ENCODE measurements at regions not wholly inside any gene's neighbourhood (a gene's known extent, or its start where the extent isn't known, plus 50 kb on each side); places are given as distances from the start of the nearest gene placed in this dataset.
"Not testable (repeated sequence)": the region's sequence is repeated elsewhere in the genome, so short reads cannot be mapped to it uniquely, and the experiment has no call there.

GRCh38 chr9:13911473-13911872 lies 402.5 kb downstream of the NFIB start:
- DNase-seq (ENCODE audit: low read depth in 1 of 2, low spot score in 1 of 2), result no peak
- TF ChIP-seq CTCF (IDR thresholded peaks at IDR 0.05; ENCODE audit: low read depth, low read length), result no peak
- Histone ChIP-seq H3K9me3 (ENCODE audit: low read depth) (no peaks in the 10 kb centered on the region), H3K27me3 (no peaks in the 10 kb centered on the region), H3K4me3 (no peak overlapping the region), H3K27ac (no peak overlapping the region), H3K36me3 (no peaks in the 10 kb centered on the region), H3K4me1 (ENCODE audit: low read depth) (peaks cover 11% of the 10 kb centered on the region)

- not testable (repeated sequence) for DNase-seq (ENCODE audit: low read depth in 1 of 2, low spot score in 1 of 2); H3K36me3 ChIP-seq; H3K4me1 ChIP-seq (ENCODE audit: low read depth); H3K27ac ChIP-seq; H3K27me3 ChIP-seq; H3K9me3 ChIP-seq (ENCODE audit: low read depth); H3K4me3 ChIP-seq
Observed at GRCh38 chr9:13907842-13908241, 406.1 kb downstream of the NFIB start.

GRCh38 chr9:13904746-13905145 lies 409.2 kb downstream of the NFIB start:
- no peak for TF ChIP-seq CTCF (IDR thresholded peaks at IDR 0.05; ENCODE audit: low read depth, low read length)
- peaks cover 4% of the 10 kb centered on the region for H3K4me1 ChIP-seq (ENCODE audit: low read depth)
- H3K27ac ChIP-seq, result no peak overlapping the region
- no peak overlapping the region for H3K4me3 ChIP-seq
- no peak for DNase-seq (ENCODE audit: low read depth in 1 of 2, low spot score in 1 of 2)
- no peaks in the 10 kb centered on the region for H3K36me3 ChIP-seq
- H3K9me3 ChIP-seq (ENCODE audit: low read depth), result no peaks in the 10 kb centered on the region
- H3K27me3 ChIP-seq, result no peaks in the 10 kb centered on the region

GRCh38 chr9:13904311-13904710 lies 409.6 kb downstream of the NFIB start:
- TF ChIP-seq CTCF (IDR thresholded peaks at IDR 0.05; ENCODE audit: low read depth, low read length), result no peak
- Histone ChIP-seq H3K27me3 (no peaks in the 10 kb centered on the region), H3K36me3 (no peaks in the 10 kb centered on the region), H3K4me3 (no peak overlapping the region), H3K27ac (no peak overlapping the region), H3K4me1 (ENCODE audit: low read depth) (peaks cover 4% of the 10 kb centered on the region), H3K9me3 (ENCODE audit: low read depth) (no peaks in the 10 kb centered on the region)
- no peak for DNase-seq (ENCODE audit: low read depth in 1 of 2, low spot score in 1 of 2)

- no peaks in the 10 kb centered on the region for H3K27me3 ChIP-seq
Observed at GRCh38 chr9:13902286-13903066, 411.5 kb downstream of the NFIB start.

More at GRCh38 chr9:13902286-13903066, 411.5 kb downstream of the NFIB start:
- Histone ChIP-seq H3K27ac (no peak overlapping the region), H3K9me3 (ENCODE audit: low read depth) (no peaks in the 10 kb centered on the region), H3K4me1 (ENCODE audit: low read depth) (peaks cover 6% of the 10 kb centered on the region), H3K36me3 (no peaks in the 10 kb centered on the region), H3K4me3 (no peak overlapping the region)
- TF ChIP-seq CTCF (IDR thresholded peaks at IDR 0.05; ENCODE audit: low read depth, low read length), result no peak
- DNase-seq (ENCODE audit: low read depth in 1 of 2, low spot score in 1 of 2), result no peak
